ENCODE measurements at regions not wholly inside any gene's neighbourhood (a gene's known extent, or its start where the extent isn't known, plus 50 kb on each side); places are given as distances from the start of the nearest gene placed in this dataset.

- H3K9me3 ChIP-seq (ENCODE audit: insufficient read depth, low read length) = no peaks in the 10 kb centered on the region
- H3K79me2 ChIP-seq (ENCODE audit: low read length) = no peaks in the 10 kb centered on the region
- H3K9ac ChIP-seq (ENCODE audit: low read length) = no peak overlapping the region
- H3K4me1 ChIP-seq (ENCODE audit: low read length) = peaks cover 14% of the 10 kb centered on the region
- H3K36me3 ChIP-seq (replicated peaks; ENCODE audit: low read depth, low read length) = no peaks in the 10 kb centered on the region
- 0 out of 2 replicates have a peak, but pooled peaks cover 5% of the 10 kb centered on the region for H4K20me1 ChIP-seq (ENCODE audit: insufficient read depth, low read length)
- H3K4me3 ChIP-seq (ENCODE audit: low read length) = no peak overlapping the region
- peaks cover 3% of the 10 kb centered on the region for H3K27me3 ChIP-seq (ENCODE audit: low read depth, low read length)
- TF ChIP-seq CTCF (IDR thresholded peaks at IDR 0.05; ENCODE audit: low read depth, low read length) = no peak
- TF ChIP-seq EZH2phosphoT487 (IDR thresholded peaks at IDR 0.05; ENCODE audit: low read depth) = no peak
- no peak overlapping the region for H3K4me2 ChIP-seq (ENCODE audit: low read length)
- H2AFZ ChIP-seq (ENCODE audit: low read depth, low read length) = no peak overlapping the region
- H3K27ac ChIP-seq (ENCODE audit: low read length) = no peak overlapping the region
Measured at GRCh38 chr3:111331912-111332311, 210.1 kb upstream of the CD96 start.

GRCh38 chr3:111332488-111333080 lies 209.4 kb upstream of the CD96 start:
- Histone ChIP-seq H3K9me3 (ENCODE audit: insufficient read depth, low read length) (no peaks in the 10 kb centered on the region), H3K9ac (ENCODE audit: low read length) (no peak overlapping the region), H3K27me3 (ENCODE audit: low read depth, low read length) (peaks cover 3% of the 10 kb centered on the region), H3K4me2 (ENCODE audit: low read length) (no peak overlapping the region), H3K27ac (ENCODE audit: low read length) (no peak overlapping the region), H2AFZ (ENCODE audit: low read depth, low read length) (no peak overlapping the region), H3K4me1 (ENCODE audit: low read length) (peaks cover 16% of the 10 kb centered on the region), H4K20me1 (ENCODE audit: insufficient read depth, low read length) (0 out of 2 replicates have a peak, but pooled peaks cover 5% of the 10 kb centered on the region), H3K4me3 (ENCODE audit: low read length) (no peak overlapping the region), H3K79me2 (ENCODE audit: low read length) (no peaks in the 10 kb centered on the region), H3K36me3 (replicated peaks; ENCODE audit: low read depth, low read length) (no peaks in the 10 kb centered on the region)
- TF ChIP-seq CTCF (IDR thresholded peaks at IDR 0.05; ENCODE audit: low read depth, low read length) (no peak), EZH2phosphoT487 (IDR thresholded peaks at IDR 0.05; ENCODE audit: low read depth) (no peak)

- no peaks in the 10 kb centered on the region for H3K79me2 ChIP-seq (ENCODE audit: low read length)
- no peaks in the 10 kb centered on the region for H3K9me3 ChIP-seq (ENCODE audit: insufficient read depth, low read length)
- H3K9ac ChIP-seq (ENCODE audit: low read length) = no peak overlapping the region
- no peak overlapping the region for H3K27ac ChIP-seq (ENCODE audit: low read length)
- TF ChIP-seq EZH2phosphoT487 (IDR thresholded peaks at IDR 0.05; ENCODE audit: low read depth) = no peak
- no peak for TF ChIP-seq CTCF (IDR thresholded peaks at IDR 0.05; ENCODE audit: low read depth, low read length)
- H3K4me1 ChIP-seq (ENCODE audit: low read length) = peaks cover 16% of the 10 kb centered on the region
- no peak overlapping the region for H3K4me3 ChIP-seq (ENCODE audit: low read length)
- H4K20me1 ChIP-seq (ENCODE audit: insufficient read depth, low read length) = 0 out of 2 replicates have a peak, but pooled peaks cover 5% of the 10 kb centered on the region
- peaks cover 3% of the 10 kb centered on the region for H3K27me3 ChIP-seq (ENCODE audit: low read depth, low read length)
- no peak overlapping the region for H2AFZ ChIP-seq (ENCODE audit: low read depth, low read length)
- H3K4me2 ChIP-seq (ENCODE audit: low read length) = no peak overlapping the region
- no peaks in the 10 kb centered on the region for H3K36me3 ChIP-seq (replicated peaks; ENCODE audit: low read depth, low read length)
Measured at GRCh38 chr3:111333642-111334041, 208.4 kb upstream of the CD96 start.

- Histone ChIP-seq H3K4me2 (ENCODE audit: low read length) (no peak overlapping the region), H2AFZ (ENCODE audit: low read depth, low read length) (no peak overlapping the region), H3K36me3 (replicated peaks; ENCODE audit: low read depth, low read length) (no peaks in the 10 kb centered on the region), H4K20me1 (ENCODE audit: insufficient read depth, low read length) (0 out of 2 replicates have a peak, but pooled peaks cover 5% of the 10 kb centered on the region), H3K79me2 (ENCODE audit: low read length) (no peaks in the 10 kb centered on the region), H3K9ac (ENCODE audit: low read length) (no peak overlapping the region), H3K9me3 (ENCODE audit: insufficient read depth, low read length) (no peaks in the 10 kb centered on the region), H3K4me3 (ENCODE audit: low read length) (no peak overlapping the region), H3K27me3 (ENCODE audit: low read depth, low read length) (peaks cover 3% of the 10 kb centered on the region), H3K27ac (ENCODE audit: low read length) (no peak overlapping the region), H3K4me1 (ENCODE audit: low read length) (peaks cover 16% of the 10 kb centered on the region)
- TF ChIP-seq CTCF (IDR thresholded peaks at IDR 0.05; ENCODE audit: low read depth, low read length) (no peak), EZH2phosphoT487 (IDR thresholded peaks at IDR 0.05; ENCODE audit: low read depth) (no peak)
Measured at GRCh38 chr3:111335512-111336303, 206.3 kb upstream of the CD96 start.

All from OCI-LY3 (cell line).